ENCODE measurements at regions not wholly inside any gene's neighbourhood (a gene's known extent, or its start where the extent isn't known, plus 50 kb on each side); places are given as distances from the start of the nearest gene placed in this dataset.

GRCh38 chr4:124941267-124941666 is 228.7 kb upstream of the ANKRD50 start:
- DNase-seq (peak; percentile 24), ATAC-seq (ENCODE audit: low read depth) (no peak)
- Histone ChIP-seq H3K27ac (ENCODE audit: insufficient read depth, low read length) (no peak overlapping the region), H3K4ac (ENCODE audit: low read depth, low read length) (no peak overlapping the region; the same call in 1 of the 2 replicates), H3K18ac (ENCODE audit: low read depth, low read length) (peak overlapping the region; percentile 9; the same call in 1 of the 2 replicates), H4K91ac (ENCODE audit: insufficient read depth, low read depth, low read length) (no peak overlapping the region), H3K27me3 (ENCODE audit: control insufficient read depth, insufficient read depth, low read length) (no peaks in the 10 kb centered on the region), H2BK15ac (ENCODE audit: low read depth, low read length) (peak overlapping the region; percentile 20; the same call in 1 of the 3 replicates), H2AK5ac (ENCODE audit: low read depth, low read length) (no peak overlapping the region), H4K20me1 (ENCODE audit: insufficient read depth, low read length) (no peaks in the 10 kb centered on the region), H3K36me3 (ENCODE audit: control insufficient read depth, insufficient read depth, low read length) (no peaks in the 10 kb centered on the region), H2BK120ac (ENCODE audit: low read depth, low read length) (peak overlapping the region; percentile 67; the same call in 1 of the 2 replicates), H3K9me1 (ENCODE audit: insufficient read depth, low read length) (no peaks in the 10 kb centered on the region; the same call in 1 of the 2 replicates), H3K14ac (replicated peaks; ENCODE audit: low read depth, low read length) (no peak overlapping the region), H3K56ac (ENCODE audit: extremely low read depth, insufficient read depth, low read length) (no peak overlapping the region), H2AK9ac (replicated peaks; ENCODE audit: low read depth, low read length, poor library complexity) (no peak overlapping the region), H3K4me3 (ENCODE audit: insufficient read depth, low read depth, low read length) (no peak overlapping the region), H4K5ac (ENCODE audit: low read depth, low read length) (no peak overlapping the region), H4K8ac (ENCODE audit: low read depth in 2 of 2, low read length in 2 of 2) (no peak overlapping the region; a peak in 1 of 4 replicates), H3K4me1 (ENCODE audit: control insufficient read depth, insufficient read depth, low read length) (peaks cover 3% of the 10 kb centered on the region), H3K9ac (ENCODE audit: low read depth, low read length) (no peak overlapping the region), H2BK20ac (ENCODE audit: low read depth, low read length) (no peak overlapping the region), H3K9me3 (ENCODE audit: control insufficient read depth, insufficient read depth, low read length) (no peaks in the 10 kb centered on the region), H3K4me2 (ENCODE audit: low read depth, low read length) (no peak overlapping the region), H3K23ac (ENCODE audit: low read depth, low read length) (no peak overlapping the region), H2AFZ (replicated peaks; ENCODE audit: low read length, poor library complexity) (no peak overlapping the region), H2BK5ac (ENCODE audit: low read depth, low read length, poor library complexity, severe bottlenecking) (peak overlapping the region; percentile 51), H3K79me1 (ENCODE audit: low read depth in 1 of 2, low read length in 2 of 2) (no peaks in the 10 kb centered on the region)
- dilution Hi-C loops (cut with HindIII; ENCODE audit: low sequenced_read_pairs, unreplicated experiment) (no loop called here), in situ Hi-C loops (cut with MboI; ENCODE audit: low sequenced_read_pairs) (no loop called here), intact Hi-C loops (cut with micrococcal nuclease) (loop anchor here (5.0 kb wide), 1 partner anchor 229 kb away; the partner anchor contains the start of gene ANKRD50)
- no CpG with 5 or more reads among the region's 3 CpGs for WGBS, 2 experiments (ENCODE audit: extremely low coverage in 2 of 2, insufficient read length in 1 of 2)
- ChIA-PET CTCF (no interaction called here), POLR2A (ENCODE audit: unreplicated experiment) (no interaction called here)
- BruUV-seq (replicated peaks) = no TSS peak
- TF ChIP-seq FOS (IDR thresholded peaks at IDR 0.05; ENCODE audit: low read depth, low read length) = 0 out of 2 replicates have a peak, but pooled peaks have one; percentile 27
- TF ChIP-seq CTCF (conservative IDR thresholded peaks at IDR 0.05; ENCODE audit: low read depth, low read length) = no peak

Data from IMR-90 (cell line).